H1 (cell line): ENCODE measurements at regions not wholly inside any gene's neighbourhood (a gene's known extent, or its start where the extent isn't known, plus 50 kb on each side); places are given as distances from the start of the nearest gene placed in this dataset.

Source experiments
- CTCF ChIA-PET: fragments of 300-600 bp; sonication (Branson Sonifier 250); formaldehyde crosslinking; loops from one replicate; lab custom pipeline; 2021; ENCODE audit not compliant: partially characterized antibody; lab: Charles Lee
- POLR2A ChIA-PET: fragments of 300-600 bp; sonication (Branson Sonifier 250); formaldehyde crosslinking; loops from one replicate; lab custom pipeline; 2021; ENCODE audit warnings: inconsistent platforms; ENCODE audit not compliant: partially characterized antibody; lab: Charles Lee
- DNase-seq, 2 experiments: peaks; one replicate each; pipeline versions ENCODE4 v3.0.0 to v3.0.0-alpha.2; 2010 to 2022; ENCODE audit warnings: low spot score in 2 of 2, low read depth in 1 of 2, mixed read lengths in 1 of 2
- FAIRE-seq: peaks from 2 replicates; lab custom pipeline; 2011; peaks lifted over from hg19 to GRCh38; lab: Jason Lieb, UNC
- H2AFZ ChIP-seq: 2 replicates; pipeline ENCODE4 v1.8.1; 2012; ENCODE audit warnings: low read length, inconsistent platforms
- H2AK5ac ChIP-seq: 2 replicates; pipeline ENCODE4 v1.6.1; 2013; ENCODE audit warnings: low read depth, low read length
- H2BK120ac ChIP-seq: replicated peaks from 2 replicates; pipeline ENCODE3; 2013; ENCODE audit warnings: low read depth, low read length, inconsistent platforms
- H2BK12ac ChIP-seq: 2 replicates; pipeline ENCODE4 v1.6.1; 2013; ENCODE audit warnings: low read depth, low read length
- H2BK15ac ChIP-seq: 2 replicates; pipeline ENCODE4 v1.6.1; 2013; ENCODE audit warnings: low read length
- H2BK20ac ChIP-seq: 2 replicates; pipeline ENCODE4 v1.6.1; 2013; ENCODE audit warnings: low read length
- H2BK5ac ChIP-seq: 2 replicates; pipeline ENCODE4 v1.6.1; 2013; ENCODE audit warnings: low read depth, low read length
- H3K14ac ChIP-seq: 2 replicates; pipeline ENCODE4 v1.6.1; 2013; ENCODE audit warnings: inconsistent platforms; ENCODE audit not compliant: insufficient read length
- H3K18ac ChIP-seq: 2 replicates; pipeline ENCODE4 v1.6.1; 2013; ENCODE audit warnings: low read length; ENCODE audit errors: extremely low read depth
- H3K23ac ChIP-seq: 2 replicates; pipeline ENCODE4 v1.6.1; 2013; ENCODE audit warnings: inconsistent platforms; ENCODE audit not compliant: insufficient read length
- H3K23me2 ChIP-seq: 2 replicates; pipeline ENCODE4 v1.6.1; 2013; ENCODE audit warnings: low read depth, low read length
- H3K27ac ChIP-seq: 2 replicates; pipeline ENCODE4 v1.6.1; 2011; ENCODE audit warnings: low read depth, low read length, inconsistent platforms
- H3K27me3 ChIP-seq, 4 experiments: replicated peaks in 1 of 4; 1 replicate in 1 of 4; 2 replicates in 3 of 4; pipeline versions ENCODE4 v1.6.1 to v1.8.1; 2011 to 2013; ENCODE audit warnings: low read length in 3 of 4, mild to moderate bottlenecking in 3 of 4, inconsistent platforms in 2 of 4, mixed read lengths in 2 of 4, moderate library complexity in 1 of 4; ENCODE audit not compliant: control insufficient read depth in 3 of 4, insufficient read depth in 3 of 4; ENCODE audit errors: extremely low read depth in 1 of 4
- H3K36me3 ChIP-seq, 4 experiments: 2 replicates each; pipeline versions ENCODE4 v1.6.1 to v1.8.1; 2011 to 2013; ENCODE audit warnings: mild to moderate bottlenecking in 4 of 4, low read length in 3 of 4, moderate library complexity in 2 of 4, control low read depth in 1 of 4, inconsistent platforms in 1 of 4; ENCODE audit not compliant: insufficient read depth in 4 of 4, control insufficient read depth in 2 of 4
- H3K4ac ChIP-seq: replicated peaks from 2 replicates; pipeline ENCODE3; 2013; ENCODE audit warnings: low read length, low read depth, mixed read lengths, inconsistent platforms; ENCODE audit not compliant: insufficient read length
- H3K4me1 ChIP-seq, 4 experiments: replicated peaks in 1 of 4; 1 replicate in 1 of 4; 2 replicates in 3 of 4; pipeline versions ENCODE4 v1.6.1 to v1.8.1; 2011 to 2013; ENCODE audit warnings: low read length in 3 of 4, inconsistent platforms in 2 of 4, mixed read lengths in 1 of 4; ENCODE audit not compliant: insufficient read depth in 4 of 4, control insufficient read depth in 3 of 4
- H3K4me2 ChIP-seq, 2 experiments: 2 replicates each; pipeline versions ENCODE4 v1.6.1 to v1.8.1; 2011 to 2013; ENCODE audit warnings: low read depth in 2 of 2, low read length in 2 of 2, control low read depth in 1 of 2, inconsistent platforms in 1 of 2, mild to moderate bottlenecking in 1 of 2; ENCODE audit not compliant: insufficient read depth in 1 of 2
- H3K4me3 ChIP-seq, 4 experiments: fragments of 200-600, 300-600 bp in 1 of 4; sonication (generic), shearing (Covaris generic), sonication (Bioruptor Twin) in 1 of 4; 2 replicates each; pipeline versions ENCODE4 v1.5.1 to v1.8.1; 2011 to 2016; ENCODE audit warnings: low read length in 4 of 4, low read depth in 3 of 4, control low read depth in 2 of 4, inconsistent platforms in 2 of 4, mild to moderate bottlenecking in 2 of 4, mixed read lengths in 1 of 4, moderate library complexity in 1 of 4; ENCODE audit not compliant: insufficient read depth in 2 of 4; ENCODE audit errors: extremely low read depth in 1 of 4
- H3K56ac ChIP-seq: replicated peaks from 2 replicates; pipeline ENCODE3; 2013; ENCODE audit warnings: low read depth, mild to moderate bottlenecking, mixed read lengths, low read length, inconsistent platforms; ENCODE audit not compliant: insufficient read length
- H3K79me1 ChIP-seq: 2 replicates; pipeline ENCODE4 v1.6.1; 2013; ENCODE audit warnings: low read depth, low read length, control low read depth
- H3K79me2 ChIP-seq, 2 experiments: 2 replicates each; pipeline versions ENCODE4 v1.6.1 to v1.8.1; 2012 to 2013; ENCODE audit warnings: low read length in 2 of 2, mild to moderate bottlenecking in 2 of 2, inconsistent platforms in 1 of 2; ENCODE audit not compliant: insufficient read depth in 2 of 2, control insufficient read depth in 1 of 2
- H3K9ac ChIP-seq, 4 experiments: replicated peaks in 1 of 4; 1 replicate in 1 of 4; 2 replicates in 3 of 4; pipeline versions ENCODE4 v1.6.1 to v1.8.1; 2011 to 2013; ENCODE audit warnings: low read depth in 3 of 4, low read length in 3 of 4, control low read depth in 2 of 4, mild to moderate bottlenecking in 2 of 4, moderate library complexity in 2 of 4, inconsistent platforms in 1 of 4; ENCODE audit errors: extremely low read depth in 1 of 4
- H3K9me3 ChIP-seq, 2 experiments: 2 replicates each; pipeline versions ENCODE4 v1.6.1 to v1.8.1; 2012 to 2013; ENCODE audit warnings: mild to moderate bottlenecking in 2 of 2, moderate library complexity in 2 of 2, control low read depth in 1 of 2, inconsistent platforms in 1 of 2, low read depth in 1 of 2, low read length in 1 of 2, mixed read lengths in 1 of 2; ENCODE audit not compliant: insufficient read depth in 2 of 2
- H4K20me1 ChIP-seq, 2 experiments: replicated peaks in 1 of 2; 2 replicates each; pipeline versions ENCODE3 to v1.8.1; 2011 to 2013; ENCODE audit warnings: inconsistent platforms in 2 of 2, low read length in 2 of 2, mild to moderate bottlenecking in 1 of 2; ENCODE audit not compliant: insufficient read depth in 2 of 2, control insufficient read depth in 1 of 2
- H4K5ac ChIP-seq: 2 replicates; pipeline ENCODE4 v1.6.1; 2013; ENCODE audit warnings: low read length, low read depth, mixed read lengths, inconsistent platforms; ENCODE audit not compliant: insufficient read length
- H4K8ac ChIP-seq: 2 replicates; pipeline ENCODE4 v1.8.0; 2013; ENCODE audit warnings: mild to moderate bottlenecking, moderate library complexity, low read length, inconsistent platforms; ENCODE audit not compliant: insufficient read depth; ENCODE audit errors: extremely low read depth
- H4K91ac ChIP-seq: replicated peaks from 2 replicates; pipeline ENCODE3; 2013; ENCODE audit warnings: low read length, mixed read lengths, inconsistent platforms; ENCODE audit not compliant: insufficient read length
- BRCA1 ChIP-seq: IDR thresholded peaks from 2 replicates; pipeline ENCODE4 v1.6.1; 2012; ENCODE audit warnings: low read depth, low read length, improper control_type of control experiment
- CBX8 ChIP-seq: fragments of 300-800, 300-1000 bp; sonication (generic); IDR thresholded peaks from 2 replicates; pipeline ENCODE4 v1.7.1; 2016; ENCODE audit warnings: low read depth, low read length, borderline replicate concordance
- CHD1 ChIP-seq: IDR thresholded peaks from 2 replicates; pipeline ENCODE4 v1.6.1; 2012; ENCODE audit warnings: low read depth, low read length, improper control_type of control experiment
- CTBP2 ChIP-seq: IDR thresholded peaks from 2 replicates; pipeline ENCODE4 v1.7.0; 2011; ENCODE audit warnings: borderline replicate concordance, mild to moderate bottlenecking, moderate library complexity, mixed read lengths, low read length; ENCODE audit not compliant: insufficient read depth, insufficient read length
- EGR1 ChIP-seq: IDR thresholded peaks from 2 replicates; pipeline ENCODE4 v1.6.1; 2011; ENCODE audit warnings: low read depth, low read length, borderline replicate concordance
- HDAC6 ChIP-seq: IDR thresholded peaks from one replicate; pipeline ENCODE4 v1.7.1; 2012; ENCODE audit warnings: low read depth, mild to moderate bottlenecking, inconsistent platforms, low read length, moderate library complexity
- PHF8 ChIP-seq: fragments of 200-600 bp; sonication (generic); conservative IDR thresholded peaks from 2 replicates; pipeline ENCODE4 v1.7.1; 2012; ENCODE audit warnings: low read depth, mild to moderate bottlenecking, inconsistent platforms, low read length, moderate library complexity
- RAD21 ChIP-seq, 2 experiments: IDR thresholded peaks in 1 of 2; conservative IDR thresholded peaks in 1 of 2; 2 replicates each; pipeline ENCODE4 v1.6.1; 2011; ENCODE audit warnings: low read depth in 2 of 2, low read length in 2 of 2, improper control_type of control experiment in 1 of 2, inconsistent platforms in 1 of 2, mild to moderate bottlenecking in 1 of 2, moderate library complexity in 1 of 2
- SAP30 ChIP-seq: fragments of 300-600 bp; sonication (generic); IDR thresholded peaks from 2 replicates; pipeline ENCODE4 v1.7.1; 2012; ENCODE audit warnings: low read length, moderate library complexity, mild to moderate bottlenecking, inconsistent platforms; ENCODE audit not compliant: insufficient read depth, insufficient replicate concordance
- SP1 ChIP-seq: IDR thresholded peaks from 2 replicates; pipeline ENCODE4 v1.6.1; 2011; ENCODE audit warnings: low read depth, low read length
- SP2 ChIP-seq: IDR thresholded peaks from 2 replicates; pipeline ENCODE4 v1.6.1; 2012; ENCODE audit warnings: mild to moderate bottlenecking, low read length, inconsistent platforms
- SRF ChIP-seq: IDR thresholded peaks from 2 replicates; pipeline ENCODE4 v1.6.1; 2011; ENCODE audit warnings: mild to moderate bottlenecking, low read depth, low read length, moderate library complexity
- SUZ12 ChIP-seq: fragments of 200-600 bp; sonication (generic); IDR thresholded peaks from 2 replicates; pipeline ENCODE4 v1.6.1; 2012; ENCODE audit warnings: mild to moderate bottlenecking, inconsistent platforms, low read length, moderate library complexity, mixed read lengths
- WGBS, 2 experiments: shearing (Covaris generic) in 1 of 2; methylation state at CpG; one replicate each; pipeline versions ENCODE4 v1.1.6 to v1.1.7; 2013 to 2015; ENCODE audit warnings: low lambda C conversion rate in 2 of 2, mixed read lengths in 2 of 2, inconsistent platforms in 1 of 2, low coverage in 1 of 2, missing lambda C conversion rate in 1 of 2; ENCODE audit not compliant: insufficient replicate concordance in 2 of 2, insufficient coverage in 1 of 2, insufficient read length in 1 of 2; ENCODE audit errors: extremely low coverage in 1 of 2, missing lambda C conversion rate in 1 of 2; 5-methylcytosine and 5-hydroxymethylcytosine counted together
- TF ChIP-seq, protein P1 (sequence below): IDR thresholded peaks from 2 replicates; pipeline ENCODE4 v1.6.1; 2012; ENCODE audit warnings: inconsistent platforms

- H3K9ac ChIP-seq, result no peak overlapping the region
- H3K56ac ChIP-seq, result no peak overlapping the region
- H4K20me1 ChIP-seq, result no peaks in the 10 kb centered on the region
- no peak overlapping the region for H2BK15ac ChIP-seq
- no peak overlapping the region for H2BK5ac ChIP-seq
- no peaks in the 10 kb centered on the region for H3K4me1 ChIP-seq
- DNase-seq (no peak), FAIRE-seq (no peak)
- no peaks in the 10 kb centered on the region for H3K27me3 ChIP-seq
- H2AK5ac ChIP-seq, result no peak overlapping the region
- no peak overlapping the region for H3K4me2 ChIP-seq
- H2BK120ac ChIP-seq, result no peak overlapping the region
- no peak overlapping the region for H3K18ac ChIP-seq
- H3K79me1 ChIP-seq, result no peaks in the 10 kb centered on the region
- H3K79me2 ChIP-seq, result no peaks in the 10 kb centered on the region
- ChIA-PET POLR2A (no interaction called here), CTCF (no interaction called here)
- H4K8ac ChIP-seq, result no peak overlapping the region
- no peaks in the 10 kb centered on the region for H3K23me2 ChIP-seq
- no peak overlapping the region for H3K4me3 ChIP-seq
- no peak overlapping the region for H4K91ac ChIP-seq
- no peak overlapping the region for H3K4ac ChIP-seq
- no peak overlapping the region for H2BK12ac ChIP-seq
- no peak overlapping the region for H3K27ac ChIP-seq
- H3K23ac ChIP-seq, result no peak overlapping the region
- H2AFZ ChIP-seq, result no peak overlapping the region
- H4K5ac ChIP-seq, result no peak overlapping the region
- H3K14ac ChIP-seq, result no peak overlapping the region
- WGBS, 2 experiments, result 84% methylated on average over 4 of the region's 4 CpGs; no CpG with 5 or more reads in 1 of the 2 experiments
- peaks cover 34 to 45% of the 10 kb centered on the region in 2 experiments for H3K9me3 ChIP-seq
- no peak overlapping the region for H2BK20ac ChIP-seq
- H3K36me3 ChIP-seq, result no peaks in the 10 kb centered on the region
- TF ChIP-seq, protein P1, sequence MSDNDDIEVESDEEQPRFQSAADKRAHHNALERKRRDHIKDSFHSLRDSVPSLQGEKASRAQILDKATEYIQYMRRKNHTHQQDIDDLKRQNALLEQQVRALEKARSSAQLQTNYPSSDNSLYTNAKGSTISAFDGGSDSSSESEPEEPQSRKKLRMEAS, result no peak
- TF ChIP-seq SAP30 (no peak), SRF (no peak), CHD1 (no peak), BRCA1 (no peak), PHF8 (no peak), EGR1 (no peak), CBX8 (no peak), SP2 (no peak), HDAC6 (no peak), SP1 (no peak), SUZ12 (no peak), RAD21 (IDR thresholded peaks at IDR 0.05 in 1 of 2, conservative IDR thresholded peaks at IDR 0.05 in 1 of 2; ENCODE audit: low read depth in 2 of 2, low read length in 2 of 2) (no peak), CTBP2 (no peak)
These were observed 283.0 kb upstream of the FOXK1 start for GRCh38 chr7:4399121-4399520.
